HFFc6 (cell line): ENCODE measurements at regions not wholly inside any gene's neighbourhood (a gene's known extent, or its start where the extent isn't known, plus 50 kb on each side); places are given as distances from the start of the nearest gene placed in this dataset.

Experiments
- DNase-seq: peaks from one replicate; pipeline ENCODE4 v3.0.0-alpha.2; 2018
- H3K27ac Mint-ChIP-seq: 2 replicates; pipeline ENCODE4 v1.8.0; 2020; ENCODE audit warnings: mild to moderate bottlenecking, mixed read lengths
- H3K27me3 Mint-ChIP-seq: 2 replicates; pipeline ENCODE4 v1.8.0; 2021; ENCODE audit warnings: mild to moderate bottlenecking, moderate library complexity, mixed read lengths; ENCODE audit not compliant: insufficient read depth
- H3K36me3 Mint-ChIP-seq: 2 replicates; pipeline ENCODE4 v1.8.0; 2021; ENCODE audit warnings: low read depth, mixed read lengths
- H3K4me1 Mint-ChIP-seq: 2 replicates; pipeline ENCODE4 v1.8.0; 2020; ENCODE audit warnings: low read depth, mixed read lengths
- H3K4me3 Mint-ChIP-seq: 2 replicates; pipeline ENCODE4 v1.8.0; 2020; ENCODE audit warnings: mild to moderate bottlenecking, moderate library complexity, mixed read lengths
- H3K9me3 Mint-ChIP-seq: 2 replicates; pipeline ENCODE4 v1.8.0; 2020; ENCODE audit warnings: mild to moderate bottlenecking, mixed read lengths
- TF ChIP-seq, protein P1 (sequence below): fragments of 200-600 bp; sonication (generic); IDR thresholded peaks from 2 replicates; pipeline ENCODE4 v1.5.0; 2021; ENCODE audit warnings: antibody characterized with exemption, mild to moderate bottlenecking

- peaks cover 33% of the 10 kb centered on the region for H3K36me3 Mint-ChIP-seq
Measured at GRCh38 chr15:62824111-62825015, 218.2 kb upstream of the TPM1 start.

DNA sequence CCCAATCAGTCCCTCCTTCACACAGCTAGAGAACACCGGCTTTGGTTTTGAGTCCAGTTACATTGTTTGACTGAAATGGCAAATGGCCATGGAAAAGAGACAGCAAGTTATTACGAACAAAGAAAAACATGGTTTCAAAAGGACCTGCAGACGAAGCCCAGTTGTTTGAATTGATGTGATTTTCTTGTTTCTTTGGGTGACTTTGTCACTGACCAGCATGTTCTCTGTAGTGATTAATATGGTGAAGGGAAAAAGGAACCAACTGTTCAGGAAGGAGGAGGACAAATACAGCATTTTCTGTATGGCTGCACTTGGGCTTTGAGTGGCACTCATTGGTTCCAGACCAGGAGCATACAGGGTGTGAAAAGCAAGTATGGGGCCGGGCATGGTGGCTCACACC lies 217.4 kb upstream of the TPM1 start:
- Mint-ChIP-seq H3K4me3 (no peak overlapping the region), H3K27ac (peak overlapping the region; percentile 77; the same call in 1 of the 2 replicates), H3K27me3 (no peaks in the 10 kb centered on the region; the same call in 1 of the 2 replicates), H3K36me3 (peaks cover 32% of the 10 kb centered on the region), H3K9me3 (no peaks in the 10 kb centered on the region), H3K4me1 (peaks cover 37% of the 10 kb centered on the region)
- TF ChIP-seq, protein P1, sequence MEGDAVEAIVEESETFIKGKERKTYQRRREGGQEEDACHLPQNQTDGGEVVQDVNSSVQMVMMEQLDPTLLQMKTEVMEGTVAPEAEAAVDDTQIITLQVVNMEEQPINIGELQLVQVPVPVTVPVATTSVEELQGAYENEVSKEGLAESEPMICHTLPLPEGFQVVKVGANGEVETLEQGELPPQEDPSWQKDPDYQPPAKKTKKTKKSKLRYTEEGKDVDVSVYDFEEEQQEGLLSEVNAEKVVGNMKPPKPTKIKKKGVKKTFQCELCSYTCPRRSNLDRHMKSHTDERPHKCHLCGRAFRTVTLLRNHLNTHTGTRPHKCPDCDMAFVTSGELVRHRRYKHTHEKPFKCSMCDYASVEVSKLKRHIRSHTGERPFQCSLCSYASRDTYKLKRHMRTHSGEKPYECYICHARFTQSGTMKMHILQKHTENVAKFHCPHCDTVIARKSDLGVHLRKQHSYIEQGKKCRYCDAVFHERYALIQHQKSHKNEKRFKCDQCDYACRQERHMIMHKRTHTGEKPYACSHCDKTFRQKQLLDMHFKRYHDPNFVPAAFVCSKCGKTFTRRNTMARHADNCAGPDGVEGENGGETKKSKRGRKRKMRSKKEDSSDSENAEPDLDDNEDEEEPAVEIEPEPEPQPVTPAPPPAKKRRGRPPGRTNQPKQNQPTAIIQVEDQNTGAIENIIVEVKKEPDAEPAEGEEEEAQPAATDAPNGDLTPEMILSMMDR, result no peak
- no peak for DNase-seq

More at GRCh38 chr15:62824111-62825015, 218.2 kb upstream of the TPM1 start:
- no peaks in the 10 kb centered on the region for H3K9me3 Mint-ChIP-seq
- peak; percentile 66 for DNase-seq
- TF ChIP-seq, protein P1, result no peak
- H3K4me3 Mint-ChIP-seq, result peak overlapping the region; percentile 65
- no peaks in the 10 kb centered on the region; the same call in 1 of the 2 replicates for H3K27me3 Mint-ChIP-seq
- peak overlapping the region; percentile 77 for H3K27ac Mint-ChIP-seq
- H3K4me1 Mint-ChIP-seq, result peaks cover 37% of the 10 kb centered on the region

- TF ChIP-seq, protein P1, result no peak
- H3K27ac Mint-ChIP-seq, result no peak overlapping the region
- H3K27me3 Mint-ChIP-seq, result no peaks in the 10 kb centered on the region; the same call in 1 of the 2 replicates
- no peak for DNase-seq
- H3K4me1 Mint-ChIP-seq, result peaks cover 37% of the 10 kb centered on the region
- H3K9me3 Mint-ChIP-seq, result no peaks in the 10 kb centered on the region
- H3K36me3 Mint-ChIP-seq, result peaks cover 23% of the 10 kb centered on the region; the same call in 1 of the 2 replicates
- H3K4me3 Mint-ChIP-seq, result no peak overlapping the region
Measured at GRCh38 chr15:62826561-62826960, 216.0 kb upstream of the TPM1 start.

DNA sequence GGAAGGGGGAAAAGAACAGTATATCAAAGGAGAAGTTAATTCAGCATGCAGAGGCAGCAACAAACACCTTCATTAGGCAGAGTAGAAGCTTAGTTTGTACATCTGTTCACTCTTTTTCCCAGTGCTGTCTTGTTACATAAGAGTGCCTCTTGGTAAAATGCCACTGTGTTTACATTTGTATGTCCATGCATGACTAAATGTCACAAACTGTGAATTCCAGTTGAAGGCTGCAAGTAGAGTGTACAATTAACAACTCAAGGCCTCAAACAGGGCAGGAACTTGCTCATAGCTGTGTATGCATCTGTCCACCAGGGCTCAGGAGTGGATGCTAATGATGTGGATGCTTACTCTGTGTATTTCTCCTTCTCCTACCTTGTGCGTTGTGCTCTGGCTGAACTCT lies 214.2 kb upstream of the TPM1 start:
- no peak for DNase-seq
- Mint-ChIP-seq H3K9me3 (no peaks in the 10 kb centered on the region), H3K4me1 (peaks cover 27% of the 10 kb centered on the region), H3K27ac (no peak overlapping the region), H3K4me3 (no peak overlapping the region), H3K36me3 (peaks cover 19% of the 10 kb centered on the region; the same call in 1 of the 2 replicates), H3K27me3 (no peaks in the 10 kb centered on the region)
- TF ChIP-seq, protein P1, result peak; percentile 30

DNA sequence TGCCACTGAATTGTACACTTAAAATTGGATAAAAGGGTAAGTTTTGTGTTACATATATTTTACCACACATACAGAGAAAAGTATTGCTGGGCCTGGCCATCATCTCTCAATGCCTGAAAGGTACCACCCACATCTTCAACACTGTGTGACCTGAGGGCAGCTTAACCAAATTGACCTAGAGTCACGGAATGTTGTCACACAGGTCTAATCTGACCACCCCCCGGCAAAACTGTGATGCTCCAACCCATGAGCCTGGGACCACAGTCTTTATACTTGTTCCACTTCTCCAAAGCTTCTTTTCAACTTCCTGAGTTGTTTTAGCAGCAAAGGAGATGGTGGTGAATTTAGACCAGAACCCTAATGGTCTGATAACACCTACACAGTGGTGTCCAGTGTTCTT lies 210.3 kb upstream of the TPM1 start:
- Mint-ChIP-seq H3K4me3 (no peak overlapping the region), H3K36me3 (peaks cover 28% of the 10 kb centered on the region), H3K27me3 (peaks cover 2% of the 10 kb centered on the region), H3K4me1 (peaks cover 6% of the 10 kb centered on the region), H3K9me3 (no peaks in the 10 kb centered on the region), H3K27ac (no peak overlapping the region)
- TF ChIP-seq, protein P1, result no peak
- no peak for DNase-seq
